RWPE2 (cell line): ENCODE measurements at regions not wholly inside any gene's neighbourhood (a gene's known extent, or its start where the extent isn't known, plus 50 kb on each side); places are given as distances from the start of the nearest gene placed in this dataset.

ENCODE experiments used
- ATAC-seq: fragments of 200-7000 bp; cut with Tn5 transposase; 3 replicates; pipeline ENCODE4 v1.9.1; 2021; ENCODE audit warnings: low read depth
- DNase-seq: peaks from one replicate; pipeline ENCODE4 v3.0.0-alpha.2; 2020; ENCODE audit warnings: low spot score
- H3K27ac ChIP-seq: fragments of 450-650 bp; 2 replicates; pipeline ENCODE4 v1.5.1; 2017; ENCODE audit warnings: mild to moderate bottlenecking; ENCODE audit not compliant: poor library complexity, severe bottlenecking
- H3K27me3 ChIP-seq: fragments of 250-450 bp; sonication (Bioruptor Pico); 2 replicates; pipeline ENCODE4 v1.5.1; 2021; ENCODE audit warnings: mild to moderate bottlenecking, moderate library complexity; ENCODE audit not compliant: insufficient read depth, poor library complexity, severe bottlenecking
- H3K36me3 ChIP-seq: fragments of 250-450 bp; sonication (Bioruptor Pico); 2 replicates; pipeline ENCODE4 v1.5.1; 2020; ENCODE audit warnings: low read depth, mild to moderate bottlenecking, moderate library complexity
- H3K4me1 ChIP-seq: fragments of 250-450 bp; sonication (Bioruptor Pico); 2 replicates; pipeline ENCODE4 v1.5.1; 2021; ENCODE audit warnings: mild to moderate bottlenecking, moderate library complexity; ENCODE audit not compliant: insufficient read depth, poor library complexity, severe bottlenecking
- H3K4me3 ChIP-seq: fragments of 250-450 bp; sonication (Bioruptor Pico); 2 replicates; pipeline ENCODE4 v1.5.1; 2021; ENCODE audit warnings: mild to moderate bottlenecking, moderate library complexity; ENCODE audit not compliant: severe bottlenecking
- H3K9me3 ChIP-seq: fragments of 250-450 bp; sonication (Bioruptor Pico); 2 replicates; pipeline ENCODE4 v1.5.1; 2021; ENCODE audit warnings: mild to moderate bottlenecking, moderate library complexity; ENCODE audit not compliant: severe bottlenecking
- TF ChIP-seq, protein P1 (sequence below): fragments of 450-650 bp; IDR thresholded peaks from one replicate; pipeline ENCODE4 v1.5.1; 2017; ENCODE audit warnings: mild to moderate bottlenecking, moderate library complexity; ENCODE audit not compliant: poor library complexity, severe bottlenecking

DNA sequence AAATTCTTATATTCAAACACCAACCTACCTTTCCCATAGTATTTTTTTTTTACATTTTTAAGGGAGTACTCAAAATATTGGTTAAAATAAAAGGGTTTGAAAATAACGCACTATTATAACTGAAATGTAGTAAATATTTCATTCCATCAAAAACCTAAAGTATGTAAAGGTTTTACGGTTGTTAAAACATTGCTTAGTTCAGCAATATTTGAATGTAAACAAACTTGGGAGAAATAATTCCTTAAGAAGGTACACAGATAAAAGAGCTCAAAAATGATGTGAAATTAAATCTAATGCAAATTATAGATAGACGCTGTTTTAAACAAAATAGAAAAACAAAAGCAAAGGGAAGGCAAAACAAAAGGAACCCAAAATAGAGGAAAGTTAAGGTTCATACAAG is 1476.9 kb downstream of the PCDH18 start:
- TF ChIP-seq, protein P1, sequence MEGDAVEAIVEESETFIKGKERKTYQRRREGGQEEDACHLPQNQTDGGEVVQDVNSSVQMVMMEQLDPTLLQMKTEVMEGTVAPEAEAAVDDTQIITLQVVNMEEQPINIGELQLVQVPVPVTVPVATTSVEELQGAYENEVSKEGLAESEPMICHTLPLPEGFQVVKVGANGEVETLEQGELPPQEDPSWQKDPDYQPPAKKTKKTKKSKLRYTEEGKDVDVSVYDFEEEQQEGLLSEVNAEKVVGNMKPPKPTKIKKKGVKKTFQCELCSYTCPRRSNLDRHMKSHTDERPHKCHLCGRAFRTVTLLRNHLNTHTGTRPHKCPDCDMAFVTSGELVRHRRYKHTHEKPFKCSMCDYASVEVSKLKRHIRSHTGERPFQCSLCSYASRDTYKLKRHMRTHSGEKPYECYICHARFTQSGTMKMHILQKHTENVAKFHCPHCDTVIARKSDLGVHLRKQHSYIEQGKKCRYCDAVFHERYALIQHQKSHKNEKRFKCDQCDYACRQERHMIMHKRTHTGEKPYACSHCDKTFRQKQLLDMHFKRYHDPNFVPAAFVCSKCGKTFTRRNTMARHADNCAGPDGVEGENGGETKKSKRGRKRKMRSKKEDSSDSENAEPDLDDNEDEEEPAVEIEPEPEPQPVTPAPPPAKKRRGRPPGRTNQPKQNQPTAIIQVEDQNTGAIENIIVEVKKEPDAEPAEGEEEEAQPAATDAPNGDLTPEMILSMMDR = no peak
- Histone ChIP-seq H3K9me3 (no peaks in the 10 kb centered on the region), H3K36me3 (no peaks in the 10 kb centered on the region), H3K4me1 (no peaks in the 10 kb centered on the region), H3K27me3 (no peaks in the 10 kb centered on the region), H3K4me3 (no peak overlapping the region), H3K27ac (no peak overlapping the region)
- DNase-seq (no peak), ATAC-seq (no peak)

DNA sequence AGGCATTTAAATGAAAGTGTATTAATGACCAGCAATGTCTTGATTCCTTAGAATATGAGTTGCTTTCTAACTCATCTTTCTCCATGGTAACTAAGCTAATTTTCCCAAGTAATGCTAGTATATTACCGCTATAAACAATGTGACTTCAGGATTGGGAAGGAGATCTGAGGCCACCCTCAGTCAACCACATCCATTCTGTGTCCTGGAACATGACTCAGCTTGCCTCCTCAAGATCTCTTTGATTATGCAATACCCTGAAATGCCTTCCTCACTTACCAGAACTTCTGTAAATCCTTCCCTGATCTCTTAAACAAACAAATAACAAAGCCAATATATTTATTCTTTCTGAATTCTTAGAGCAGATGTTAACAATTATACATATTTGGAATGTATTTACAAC is 1495.5 kb downstream of the PCDH18 start:
- H3K27ac ChIP-seq = no peak overlapping the region
- no peak for DNase-seq

GRCh38 chr4:136032391-136032790 is 1499.9 kb downstream of the PCDH18 start:
- Histone ChIP-seq H3K27me3 (no peaks in the 10 kb centered on the region), H3K27ac (no peak overlapping the region), H3K9me3 (no peaks in the 10 kb centered on the region), H3K4me3 (no peak overlapping the region), H3K4me1 (no peaks in the 10 kb centered on the region), H3K36me3 (no peaks in the 10 kb centered on the region)
- ATAC-seq (no peak), DNase-seq (no peak)
- TF ChIP-seq, protein P1 = no peak

More for the DNA sequence above, 1495.5 kb downstream of the PCDH18 start:
- no peaks in the 10 kb centered on the region for H3K9me3 ChIP-seq
- ATAC-seq = peak; percentile 53; the same call in 1 of the 3 replicates
- no peaks in the 10 kb centered on the region for H3K27me3 ChIP-seq
- TF ChIP-seq, protein P1 = no peak
- H3K4me3 ChIP-seq = no peak overlapping the region
- H3K36me3 ChIP-seq = no peaks in the 10 kb centered on the region
- no peaks in the 10 kb centered on the region for H3K4me1 ChIP-seq

- no peaks in the 10 kb centered on the region for H3K36me3 ChIP-seq
- H3K27ac ChIP-seq = no peak overlapping the region
- no peaks in the 10 kb centered on the region for H3K27me3 ChIP-seq
- ATAC-seq = no peak
- H3K4me3 ChIP-seq = no peak overlapping the region
- DNase-seq = no peak
- H3K4me1 ChIP-seq = no peaks in the 10 kb centered on the region
- H3K9me3 ChIP-seq = no peaks in the 10 kb centered on the region
- TF ChIP-seq, protein P1 = no peak
Measured at GRCh38 chr4:136025540-136025939, 1506.8 kb downstream of the PCDH18 start.

DNA sequence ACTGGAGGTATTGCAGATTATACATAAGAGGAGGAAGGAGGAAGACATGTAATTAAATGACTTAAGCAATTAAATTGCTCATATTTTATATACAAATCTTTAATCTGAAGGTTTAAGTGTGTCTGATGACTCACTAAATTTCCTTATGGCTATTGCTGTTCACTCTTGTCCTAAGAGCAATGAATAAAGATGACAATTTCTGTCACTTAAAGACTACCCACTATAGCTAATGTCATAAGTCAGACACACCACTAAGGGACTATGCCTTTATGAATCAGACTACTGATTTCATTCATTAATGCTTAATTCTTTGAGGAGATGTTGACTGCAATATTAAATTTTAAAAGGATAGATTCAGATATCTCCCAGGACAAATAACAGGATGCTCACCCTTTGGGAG is 1514.7 kb downstream of the PCDH18 start:
- no peak overlapping the region for H3K4me3 ChIP-seq
- no peak overlapping the region for H3K27ac ChIP-seq
- H3K4me1 ChIP-seq = no peaks in the 10 kb centered on the region
- DNase-seq = no peak
- TF ChIP-seq, protein P1 = no peak
- H3K9me3 ChIP-seq = no peaks in the 10 kb centered on the region
- H3K27me3 ChIP-seq = no peaks in the 10 kb centered on the region
- ATAC-seq = no peak
- no peaks in the 10 kb centered on the region for H3K36me3 ChIP-seq
